ENCODE measurements at regions not wholly inside any gene's neighbourhood (a gene's known extent, or its start where the extent isn't known, plus 50 kb on each side); places are given as distances from the start of the nearest gene placed in this dataset.
A peak's percentile ranks its signal among the peaks of the same experiment; 100 is the strongest.

GRCh38 chr3:104610730-104611652, 755.7 kb upstream of the ALCAM start:
- no peak for DNase-seq

- DNase-seq = no peak
Measured at GRCh38 chr3:104612218-104612617, 754.5 kb upstream of the ALCAM start.

- DNase-seq = no peak
Measured at GRCh38 chr3:104614564-104614963, 752.1 kb upstream of the ALCAM start.

- peak; percentile 7 for DNase-seq
Measured at GRCh38 chr3:104628185-104628789, 738.4 kb upstream of the ALCAM start.

- no peak for DNase-seq
Measured at GRCh38 chr3:104629038-104629437, 737.7 kb upstream of the ALCAM start.

GRCh38 chr3:104631254-104631653, 735.5 kb upstream of the ALCAM start:
- no peak for DNase-seq

GRCh38 chr3:104632521-104632920, 734.2 kb upstream of the ALCAM start:
- no peak for DNase-seq

GRCh38 chr3:104632947-104633346, 733.8 kb upstream of the ALCAM start:
- DNase-seq = no peak

- no peak for DNase-seq
Measured at GRCh38 chr3:104635872-104636580, 730.7 kb upstream of the ALCAM start.

- DNase-seq = no peak
Measured at GRCh38 chr3:104642827-104643226, 723.9 kb upstream of the ALCAM start.

- no peak for DNase-seq
Measured at GRCh38 chr3:104646196-104646595, 720.5 kb upstream of the ALCAM start.

- no peak for DNase-seq
Measured at GRCh38 chr3:104648823-104649222, 717.9 kb upstream of the ALCAM start.

- DNase-seq = no peak
Measured at GRCh38 chr3:104669083-104669482, 697.6 kb upstream of the ALCAM start.

GRCh38 chr3:104672331-104672730, 694.4 kb upstream of the ALCAM start:
- no peak for DNase-seq

GRCh38 chr3:104673981-104674380, 692.7 kb upstream of the ALCAM start:
- DNase-seq = no peak

GRCh38 chr3:104676241-104676640, 690.5 kb upstream of the ALCAM start:
- DNase-seq = no peak

GRCh38 chr3:104677932-104678331, 688.8 kb upstream of the ALCAM start:
- DNase-seq = no peak

- DNase-seq = no peak
Measured at GRCh38 chr3:104685492-104685891, 681.2 kb upstream of the ALCAM start.

- no peak for DNase-seq
Measured at GRCh38 chr3:104687362-104687761, 679.3 kb upstream of the ALCAM start.

- DNase-seq = no peak
Measured at GRCh38 chr3:104696470-104696869, 670.2 kb upstream of the ALCAM start.

GRCh38 chr3:104711406-104711805, 655.3 kb upstream of the ALCAM start:
- DNase-seq = no peak

GRCh38 chr3:104715972-104716371, 650.7 kb upstream of the ALCAM start:
- no peak for DNase-seq

- no peak for DNase-seq
Measured at GRCh38 chr3:104717828-104718196, 648.9 kb upstream of the ALCAM start.

GRCh38 chr3:104723000-104723399, 643.7 kb upstream of the ALCAM start:
- DNase-seq = no peak
